ENCODE measurements at regions not wholly inside any gene's neighbourhood (a gene's known extent, or its start where the extent isn't known, plus 50 kb on each side); places are given as distances from the start of the nearest gene placed in this dataset.
A peak's percentile ranks its signal among the peaks of the same experiment; 100 is the strongest.
"Not testable (repeated sequence)": the region's sequence is repeated elsewhere in the genome, so short reads cannot be mapped to it uniquely, and the experiment has no call there.

- TF ChIP-seq, protein P1, sequence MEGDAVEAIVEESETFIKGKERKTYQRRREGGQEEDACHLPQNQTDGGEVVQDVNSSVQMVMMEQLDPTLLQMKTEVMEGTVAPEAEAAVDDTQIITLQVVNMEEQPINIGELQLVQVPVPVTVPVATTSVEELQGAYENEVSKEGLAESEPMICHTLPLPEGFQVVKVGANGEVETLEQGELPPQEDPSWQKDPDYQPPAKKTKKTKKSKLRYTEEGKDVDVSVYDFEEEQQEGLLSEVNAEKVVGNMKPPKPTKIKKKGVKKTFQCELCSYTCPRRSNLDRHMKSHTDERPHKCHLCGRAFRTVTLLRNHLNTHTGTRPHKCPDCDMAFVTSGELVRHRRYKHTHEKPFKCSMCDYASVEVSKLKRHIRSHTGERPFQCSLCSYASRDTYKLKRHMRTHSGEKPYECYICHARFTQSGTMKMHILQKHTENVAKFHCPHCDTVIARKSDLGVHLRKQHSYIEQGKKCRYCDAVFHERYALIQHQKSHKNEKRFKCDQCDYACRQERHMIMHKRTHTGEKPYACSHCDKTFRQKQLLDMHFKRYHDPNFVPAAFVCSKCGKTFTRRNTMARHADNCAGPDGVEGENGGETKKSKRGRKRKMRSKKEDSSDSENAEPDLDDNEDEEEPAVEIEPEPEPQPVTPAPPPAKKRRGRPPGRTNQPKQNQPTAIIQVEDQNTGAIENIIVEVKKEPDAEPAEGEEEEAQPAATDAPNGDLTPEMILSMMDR (IDR thresholded peaks at IDR 0.05) = no peak
- CTCF ChIA-PET = no interaction called here
- Histone ChIP-seq H3K4me3 (ENCODE audit: low read length) (no peak overlapping the region), H3K27me3 (ENCODE audit: control insufficient read depth in 1 of 2, insufficient read depth in 2 of 2, low read length in 2 of 2) (peaks cover 0 to 5% of the 10 kb centered on the region in 2 experiments), H3K4me1 (ENCODE audit: insufficient read depth, low read length) (no peaks in the 10 kb centered on the region), H3K27ac (ENCODE audit: low read depth in 1 of 2, low read length in 2 of 2) (no peak overlapping the region), H3K36me3 (ENCODE audit: insufficient read depth, low read length) (no peaks in the 10 kb centered on the region), H3K9me3 (ENCODE audit: control insufficient read depth in 1 of 2, insufficient read depth in 1 of 2, low read length in 2 of 2) (no peaks in the 10 kb centered on the region)
- Mint-ChIP-seq H3K4me1 (ENCODE audit: low read depth) (no peaks in the 10 kb centered on the region), H3K27ac (no peak overlapping the region), H3K4me3 (no peak overlapping the region), H3K27me3 (peaks cover 10% of the 10 kb centered on the region), H3K9me3 (no peaks in the 10 kb centered on the region), H3K36me3 (ENCODE audit: low read depth) (no peaks in the 10 kb centered on the region)
- ATAC-seq (ENCODE audit: poor library complexity) = no peak
- POLR2A ChIA-PET = no interaction called here
- intact Hi-C loops (cut with DNase I, micrococcal nuclease) = no loop called here
- no peak for DNase-seq
These were observed 85.5 kb downstream of the TRIM43 start for GRCh38 chr2:95677346-95677745.

GRCh38 chr2:95677833-95678232 is 86.0 kb downstream of the TRIM43 start:
- POLR2A ChIA-PET; H3K36me3 Mint-ChIP-seq (ENCODE audit: low read depth); H3K27ac ChIP-seq (ENCODE audit: low read depth in 1 of 2, low read length in 2 of 2); H3K36me3 ChIP-seq (ENCODE audit: insufficient read depth, low read length); intact Hi-C loops (cut with DNase I, micrococcal nuclease); H3K4me1 Mint-ChIP-seq (ENCODE audit: low read depth); H3K9me3 Mint-ChIP-seq; DNase-seq; H3K4me3 Mint-ChIP-seq; H3K27ac Mint-ChIP-seq; H3K9me3 ChIP-seq (ENCODE audit: control insufficient read depth in 1 of 2, insufficient read depth in 1 of 2, low read length in 2 of 2); CTCF ChIA-PET; H3K27me3 ChIP-seq (ENCODE audit: control insufficient read depth in 1 of 2, insufficient read depth in 2 of 2, low read length in 2 of 2); ATAC-seq (ENCODE audit: poor library complexity); H3K4me3 ChIP-seq (ENCODE audit: low read length); H3K4me1 ChIP-seq (ENCODE audit: insufficient read depth, low read length): not testable (repeated sequence)
- H3K27me3 Mint-ChIP-seq = peaks cover 10% of the 10 kb centered on the region

DNA sequence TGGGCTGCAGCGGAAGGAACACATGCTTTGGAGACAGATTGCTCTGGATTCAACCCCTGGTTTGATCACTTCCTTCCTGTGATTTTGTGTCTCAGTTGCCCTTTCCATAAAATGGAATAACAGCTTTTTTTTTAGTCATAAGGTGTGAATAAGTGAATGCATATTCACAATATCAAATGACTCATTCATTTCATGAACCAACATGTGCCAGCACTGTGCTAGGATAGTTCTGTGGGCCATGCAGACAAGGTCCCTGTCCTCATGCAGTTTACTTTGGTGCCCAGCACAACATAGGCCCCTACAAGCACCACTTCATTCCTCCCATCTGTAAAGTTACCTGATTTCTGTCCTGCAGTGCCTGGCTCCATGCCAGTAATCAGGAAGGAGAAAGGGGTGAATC is 89.4 kb downstream of the TRIM43 start:
- H3K4me3 ChIP-seq (ENCODE audit: low read length); ATAC-seq (ENCODE audit: poor library complexity); DNase-seq; H3K9me3 Mint-ChIP-seq; H3K36me3 ChIP-seq (ENCODE audit: insufficient read depth, low read length); H3K27me3 ChIP-seq (ENCODE audit: control insufficient read depth in 1 of 2, insufficient read depth in 2 of 2, low read length in 2 of 2); H3K27ac Mint-ChIP-seq; H3K4me1 ChIP-seq (ENCODE audit: insufficient read depth, low read length); H3K4me1 Mint-ChIP-seq (ENCODE audit: low read depth); H3K9me3 ChIP-seq (ENCODE audit: control insufficient read depth in 1 of 2, insufficient read depth in 1 of 2, low read length in 2 of 2); H3K27ac ChIP-seq (ENCODE audit: low read depth in 1 of 2, low read length in 2 of 2); H3K36me3 Mint-ChIP-seq (ENCODE audit: low read depth); intact Hi-C loops (cut with DNase I, micrococcal nuclease); H3K4me3 Mint-ChIP-seq; POLR2A ChIA-PET; CTCF ChIA-PET: not testable (repeated sequence)
- peaks cover 19% of the 10 kb centered on the region for H3K27me3 Mint-ChIP-seq

- H3K27ac ChIP-seq (ENCODE audit: low read depth in 1 of 2, low read length in 2 of 2); H3K9me3 Mint-ChIP-seq; H3K36me3 Mint-ChIP-seq (ENCODE audit: low read depth); H3K4me3 ChIP-seq (ENCODE audit: low read length); H3K36me3 ChIP-seq (ENCODE audit: insufficient read depth, low read length); H3K4me1 ChIP-seq (ENCODE audit: insufficient read depth, low read length); H3K27me3 ChIP-seq (ENCODE audit: control insufficient read depth in 1 of 2, insufficient read depth in 2 of 2, low read length in 2 of 2); H3K4me3 Mint-ChIP-seq; DNase-seq; CTCF ChIA-PET; intact Hi-C loops (cut with DNase I, micrococcal nuclease); H3K4me1 Mint-ChIP-seq (ENCODE audit: low read depth); POLR2A ChIA-PET; H3K9me3 ChIP-seq (ENCODE audit: control insufficient read depth in 1 of 2, insufficient read depth in 1 of 2, low read length in 2 of 2); H3K27ac Mint-ChIP-seq; ATAC-seq (ENCODE audit: poor library complexity): not testable (repeated sequence)
- peaks cover 19% of the 10 kb centered on the region for H3K27me3 Mint-ChIP-seq
These were observed 89.8 kb downstream of the TRIM43 start for GRCh38 chr2:95681589-95682081.

- POLR2A ChIA-PET; H3K27me3 ChIP-seq (ENCODE audit: control insufficient read depth in 1 of 2, insufficient read depth in 2 of 2, low read length in 2 of 2); ATAC-seq (ENCODE audit: poor library complexity); H3K4me1 Mint-ChIP-seq (ENCODE audit: low read depth); H3K4me1 ChIP-seq (ENCODE audit: insufficient read depth, low read length); H3K27ac ChIP-seq (ENCODE audit: low read depth in 1 of 2, low read length in 2 of 2); H3K36me3 Mint-ChIP-seq (ENCODE audit: low read depth); H3K9me3 ChIP-seq (ENCODE audit: control insufficient read depth in 1 of 2, insufficient read depth in 1 of 2, low read length in 2 of 2); DNase-seq; intact Hi-C loops (cut with DNase I, micrococcal nuclease); H3K9me3 Mint-ChIP-seq; H3K36me3 ChIP-seq (ENCODE audit: insufficient read depth, low read length); CTCF ChIA-PET; H3K27ac Mint-ChIP-seq: not testable (repeated sequence)
- H3K4me3 ChIP-seq (ENCODE audit: low read length) = peak overlapping the region; percentile 24
- H3K4me3 Mint-ChIP-seq = peak overlapping the region; percentile 65
- peaks cover 27% of the 10 kb centered on the region for H3K27me3 Mint-ChIP-seq
These were observed 91.2 kb downstream of the TRIM43 start for GRCh38 chr2:95682889-95683517.

All from CD4-positive, alpha-beta T cell (primary cell).